NCI-H345 (cell line): ENCODE measurements at regions not wholly inside any gene's neighbourhood (a gene's known extent, or its start where the extent isn't known, plus 50 kb on each side); places are given as distances from the start of the nearest gene placed in this dataset.
"Not testable (repeated sequence)": the region's sequence is repeated elsewhere in the genome, so short reads cannot be mapped to it uniquely, and the experiment has no call there.

ENCODE experiments used
- DNase-seq: peaks from one replicate; lab custom pipeline; 2025; lab: John Stamatoyannopoulos, UW

DNA sequence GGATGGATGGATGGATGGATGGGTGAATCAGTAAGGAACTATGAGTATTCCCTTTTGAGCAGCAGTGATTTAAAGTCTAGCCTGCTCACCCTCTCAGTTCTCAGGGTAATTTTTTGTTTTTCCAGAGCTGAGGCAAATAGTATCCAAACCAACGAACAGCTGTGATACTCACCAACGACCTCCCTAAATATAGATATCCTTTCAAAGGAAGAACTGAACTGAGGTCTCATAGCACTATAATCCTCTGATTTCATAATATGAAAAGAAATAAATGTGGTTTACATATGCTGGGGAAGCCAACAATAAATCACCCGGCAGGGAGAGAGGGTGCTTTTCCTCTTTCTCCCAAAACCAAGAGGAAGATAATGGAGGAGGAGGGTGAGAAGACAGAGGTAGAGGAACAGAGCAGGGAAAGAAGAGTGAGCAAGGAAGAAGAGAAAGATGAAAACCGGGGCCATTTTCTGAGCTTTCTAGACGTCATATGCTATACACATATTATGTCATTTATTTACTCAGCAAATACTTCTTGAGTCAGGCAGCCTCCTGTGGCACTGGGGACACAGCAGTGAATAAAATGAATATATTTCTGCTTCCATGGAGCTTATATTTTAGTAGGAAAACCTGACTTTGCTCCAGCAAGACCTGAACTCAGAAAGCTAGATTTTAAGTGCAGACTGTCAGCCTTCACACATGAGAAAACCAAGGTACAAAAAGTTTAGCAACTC, 710.7 kb upstream of the TBX3 start:
- peak; percentile 33 for DNase-seq

GRCh38 chr12:115388139-115388538, 704.2 kb upstream of the TBX3 start:
- DNase-seq = no peak

GRCh38 chr12:115387467-115387901, 703.5 kb upstream of the TBX3 start:
- no peak for DNase-seq

DNA sequence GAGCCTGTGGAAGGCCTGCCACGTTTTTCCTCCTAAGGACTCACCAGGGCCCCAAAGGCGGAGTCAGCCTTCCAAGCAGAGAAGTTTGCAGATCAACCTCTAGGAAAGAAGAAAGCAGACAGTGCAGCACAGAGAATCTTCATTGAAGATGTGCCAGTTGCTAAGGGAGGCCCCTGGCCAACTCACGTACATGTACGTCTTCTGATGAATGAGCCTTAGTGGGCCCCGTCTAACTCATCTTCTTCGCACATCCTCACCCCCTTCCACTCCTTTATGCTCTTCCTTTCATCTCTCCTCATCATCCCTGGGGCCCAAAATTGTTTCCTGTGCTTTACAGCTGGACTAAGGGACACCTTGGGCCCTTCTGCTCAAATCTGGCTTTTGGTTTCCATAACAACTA, 703.0 kb upstream of the TBX3 start:
- DNase-seq = no peak

- no peak for DNase-seq
Measured at GRCh38 chr12:115385141-115385540, 701.2 kb upstream of the TBX3 start.

DNA sequence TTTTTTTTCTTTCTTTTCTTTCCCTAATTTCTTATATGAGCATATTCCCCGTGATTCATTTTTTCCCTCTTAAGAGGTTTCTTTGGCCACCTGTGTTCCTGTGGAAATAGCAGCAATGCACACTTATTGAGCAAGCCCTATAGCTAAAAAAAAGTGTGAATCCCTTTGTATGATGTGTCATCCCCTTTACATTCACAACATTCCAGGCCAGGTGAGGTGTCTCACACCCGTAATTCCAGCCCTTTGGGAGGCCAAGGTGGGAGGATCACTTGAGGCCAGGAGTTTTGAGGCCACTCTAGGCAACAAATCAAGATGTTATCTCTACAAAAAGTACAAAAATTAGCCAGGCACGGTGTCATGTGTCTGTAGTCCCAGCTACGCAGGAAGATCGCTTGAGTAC, 700.4 kb upstream of the TBX3 start:
- no peak for DNase-seq

GRCh38 chr12:115383668-115384067, 699.7 kb upstream of the TBX3 start:
- no peak for DNase-seq

GRCh38 chr12:115382681-115383080, 698.7 kb upstream of the TBX3 start:
- no peak for DNase-seq

- no peak for DNase-seq
Measured at GRCh38 chr12:115380546-115381120, 696.7 kb upstream of the TBX3 start.

GRCh38 chr12:115378291-115378690, 694.3 kb upstream of the TBX3 start:
- no peak for DNase-seq

DNA sequence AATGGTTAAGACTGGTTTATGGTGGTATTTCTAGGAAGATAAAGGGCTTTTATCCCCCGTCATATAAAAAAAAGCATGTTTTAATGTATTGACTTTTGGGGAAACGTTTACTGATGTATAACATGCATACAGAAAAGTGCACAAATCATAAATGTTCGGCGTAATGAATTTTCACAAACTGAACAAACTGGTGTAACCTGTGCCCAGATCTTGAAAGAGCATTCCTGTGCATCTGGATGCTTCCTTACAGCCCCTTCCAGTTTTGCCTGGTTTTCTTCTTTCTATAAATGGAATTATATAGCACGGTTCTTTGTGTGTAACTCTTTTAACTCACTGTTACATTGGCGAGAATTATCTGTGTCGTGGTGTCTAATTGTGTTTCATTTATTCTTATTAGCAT, 693.8 kb upstream of the TBX3 start:
- DNase-seq = no peak

DNA sequence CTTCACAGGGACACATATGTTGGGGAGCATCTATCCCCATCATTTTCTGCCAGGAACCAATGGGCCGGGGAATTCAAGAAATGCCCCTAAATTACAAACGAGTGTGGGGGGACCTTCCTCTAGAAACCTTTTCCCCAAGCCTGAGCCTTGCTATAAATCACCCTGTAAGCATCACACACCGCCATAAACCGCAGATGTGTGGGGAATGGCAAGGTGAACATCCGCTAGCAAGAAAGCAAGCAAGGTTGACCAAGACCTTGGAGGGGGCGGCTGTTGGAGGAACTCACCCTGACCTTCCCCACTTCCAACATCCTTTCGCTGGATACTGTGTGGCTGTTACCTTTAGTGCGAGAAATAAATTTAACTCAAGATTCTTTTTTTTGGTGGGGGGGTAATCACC, 693.3 kb upstream of the TBX3 start:
- no peak for DNase-seq

GRCh38 chr12:115375186-115375991, 691.4 kb upstream of the TBX3 start:
- DNase-seq = no peak

- no peak for DNase-seq
Measured at GRCh38 chr12:115374480-115375185, 690.7 kb upstream of the TBX3 start.

DNA sequence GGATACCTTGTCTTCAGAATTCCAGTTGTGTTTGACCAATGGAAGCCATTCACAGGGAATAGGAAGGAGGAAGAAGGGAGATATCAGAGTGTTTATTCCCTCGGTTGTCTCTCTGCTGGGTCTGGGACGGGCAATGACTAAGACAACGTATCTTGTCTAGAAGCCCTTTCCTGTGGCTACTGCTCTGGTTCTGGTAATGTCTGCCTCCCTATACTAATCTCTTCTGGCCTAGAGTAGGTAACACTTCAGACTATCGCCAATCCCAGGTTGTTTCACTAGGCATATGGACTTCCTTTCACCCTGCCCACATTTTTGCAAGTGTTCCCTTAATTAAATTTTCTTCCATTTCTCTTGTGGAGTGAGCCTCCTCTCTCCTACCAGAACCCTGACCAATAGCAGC, 687.7 kb upstream of the TBX3 start:
- no peak for DNase-seq

- DNase-seq = no peak
Measured at GRCh38 chr12:115370650-115371049, 686.7 kb upstream of the TBX3 start.

DNA sequence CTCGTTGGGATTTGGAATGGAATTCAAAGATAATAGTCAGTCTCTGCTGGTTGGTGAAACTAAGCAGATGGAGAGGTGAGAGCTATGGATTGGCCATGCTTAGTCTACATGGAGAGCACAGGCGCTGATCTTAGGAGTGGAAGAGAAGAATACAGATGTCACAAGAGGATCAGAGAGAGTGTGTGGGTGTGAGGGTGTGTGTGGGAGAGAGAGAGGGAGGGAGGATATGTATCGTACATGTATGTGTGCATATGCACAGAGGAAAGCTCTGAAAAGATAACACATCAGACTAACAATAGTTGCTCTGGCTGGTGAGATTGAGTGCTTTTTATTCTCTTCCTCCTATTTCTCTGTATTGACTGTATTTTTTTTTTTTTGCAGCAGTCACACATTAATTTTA, 686.2 kb upstream of the TBX3 start:
- no peak for DNase-seq

- DNase-seq = not testable (repeated sequence)
Measured at GRCh38 chr12:115366277-115366676, 682.3 kb upstream of the TBX3 start.

GRCh38 chr12:115365765-115366164, 681.8 kb upstream of the TBX3 start:
- DNase-seq = not testable (repeated sequence)

DNA sequence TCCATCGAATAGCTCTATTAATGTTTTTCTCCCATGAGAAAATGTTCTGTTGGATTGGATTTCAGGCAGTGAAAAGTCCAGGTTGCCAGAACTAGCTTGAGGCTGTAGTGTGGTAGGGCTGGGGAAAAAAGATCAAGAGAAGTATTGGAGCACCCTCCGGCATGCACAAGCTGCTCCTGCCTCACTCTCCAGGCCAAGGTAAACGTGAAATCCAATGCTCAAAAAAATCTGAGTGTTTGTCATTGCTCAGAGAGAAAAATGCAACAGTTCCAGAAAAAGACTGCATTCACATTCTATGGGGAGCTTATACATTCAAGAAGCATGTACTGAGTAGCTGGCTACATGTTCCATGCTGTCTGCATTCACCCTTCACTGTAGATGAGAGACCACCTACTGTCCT, 680.9 kb upstream of the TBX3 start:
- no peak for DNase-seq

DNA sequence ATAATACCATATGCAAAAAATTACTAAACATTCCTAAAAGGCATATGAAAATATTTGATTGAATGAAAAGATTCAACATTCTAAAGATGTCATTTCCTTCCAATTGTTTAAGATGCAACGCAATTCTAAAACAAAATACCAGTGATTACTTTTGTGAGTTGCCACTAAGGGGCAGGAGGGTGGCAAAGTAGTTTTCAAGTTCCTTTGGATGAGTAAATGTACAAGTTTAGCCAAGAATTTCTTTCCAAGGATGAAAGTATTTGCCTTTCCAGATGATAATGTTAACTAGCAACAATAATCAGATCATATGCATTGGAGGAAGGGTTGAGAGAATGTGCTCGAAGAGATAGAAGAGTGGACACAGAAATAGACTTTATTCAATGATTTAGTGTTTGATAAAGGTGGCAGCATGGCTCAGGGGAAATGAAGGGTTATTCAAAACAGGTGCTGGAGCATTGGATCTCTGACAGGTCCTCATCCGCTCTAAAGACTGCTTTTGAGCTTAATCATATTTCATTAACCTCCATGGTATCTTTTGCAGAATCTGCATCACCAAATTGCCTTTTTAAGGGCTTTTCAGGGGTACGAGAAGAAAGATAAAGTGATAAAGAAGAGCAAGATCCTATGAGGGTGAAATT, 678.5 kb upstream of the TBX3 start:
- DNase-seq = no peak

GRCh38 chr12:115357681-115358080, 673.7 kb upstream of the TBX3 start:
- DNase-seq = no peak
